ENCODE measurements at regions not wholly inside any gene's neighbourhood (a gene's known extent, or its start where the extent isn't known, plus 50 kb on each side); places are given as distances from the start of the nearest gene placed in this dataset.

- 88 to 89% methylated on average over 1 of the region's 1 CpG for WGBS, 2 donors
- Histone ChIP-seq H3K4me1 (no peaks in the 10 kb centered on the region), H3K4me3 (no peak overlapping the region), H3K27ac (no peak overlapping the region), H3K27me3 (no peaks in the 10 kb centered on the region), H3K9me3 (no peaks in the 10 kb centered on the region), H3K36me3 (no peaks in the 10 kb centered on the region)
- TF ChIP-seq CTCF (IDR thresholded peaks at IDR 0.05): no peak
- no peak for FAIRE-seq
- intact Hi-C loops (cut with DNase I): no loop called here
- no peak for DNase-seq
- ATAC-seq: no peak
Measured at GRCh38 chr2:64929333-64929732, 59.9 kb upstream of the SLC1A4 start.

GRCh38 chr2:64930258-64930671 is 58.9 kb upstream of the SLC1A4 start:
- no peak overlapping the region for H3K4me3 ChIP-seq
- TF ChIP-seq CTCF (IDR thresholded peaks at IDR 0.05): no peak
- ATAC-seq (no peak), DNase-seq (no peak), FAIRE-seq (no peak)
- H3K4me1 ChIP-seq: no peaks in the 10 kb centered on the region
- H3K9me3 ChIP-seq: no peaks in the 10 kb centered on the region
- no peak overlapping the region for H3K27ac ChIP-seq
- no peaks in the 10 kb centered on the region for H3K27me3 ChIP-seq
- WGBS, 2 donors: 85 to 89% methylated on average over 1 of the region's 1 CpG
- intact Hi-C loops (cut with DNase I): no loop called here
- H3K36me3 ChIP-seq: no peaks in the 10 kb centered on the region

- 75 to 77% methylated on average over 9 of the region's 9 CpGs for WGBS, 2 donors
- no peak overlapping the region for H3K27ac ChIP-seq
- H3K27me3 ChIP-seq: no peaks in the 10 kb centered on the region
- intact Hi-C loops (cut with DNase I): no loop called here
- no peaks in the 10 kb centered on the region for H3K4me1 ChIP-seq
- TF ChIP-seq CTCF (IDR thresholded peaks at IDR 0.05): no peak
- no peak for ATAC-seq
- no peaks in the 10 kb centered on the region for H3K9me3 ChIP-seq
- no peak for DNase-seq
- H3K4me3 ChIP-seq: no peak overlapping the region
- no peak for FAIRE-seq
- no peaks in the 10 kb centered on the region for H3K36me3 ChIP-seq
Measured at GRCh38 chr2:64931246-64932115, 57.7 kb upstream of the SLC1A4 start.

- WGBS, 2 donors: 22 to 53% methylated on average over 1 of the region's 1 CpG
- DNase-seq (no peak), FAIRE-seq (no peak), ATAC-seq (no peak)
- Histone ChIP-seq H3K36me3 (no peaks in the 10 kb centered on the region), H3K27ac (no peak overlapping the region), H3K4me3 (no peak overlapping the region), H3K4me1 (no peaks in the 10 kb centered on the region), H3K9me3 (no peaks in the 10 kb centered on the region), H3K27me3 (no peaks in the 10 kb centered on the region)
- intact Hi-C loops (cut with DNase I): no loop called here
- TF ChIP-seq CTCF (IDR thresholded peaks at IDR 0.05): no peak
Measured at GRCh38 chr2:64932116-64932370, 57.2 kb upstream of the SLC1A4 start.

GRCh38 chr2:64932371-64933216 is 56.6 kb upstream of the SLC1A4 start:
- intact Hi-C loops (cut with DNase I): no loop called here
- TF ChIP-seq CTCF (IDR thresholded peaks at IDR 0.05): no peak
- peak in 1 of 4 donors; percentile 14 for ATAC-seq

More at GRCh38 chr2:64932371-64933216, 56.6 kb upstream of the SLC1A4 start:
- DNase-seq: no peak
- H3K27me3 ChIP-seq: no peaks in the 10 kb centered on the region
- no peak overlapping the region for H3K27ac ChIP-seq
- no peaks in the 10 kb centered on the region for H3K4me1 ChIP-seq
- H3K4me3 ChIP-seq: no peak overlapping the region
- WGBS, 2 donors: 78 to 80% methylated on average over 9 of the region's 9 CpGs
- FAIRE-seq: no peak
- no peaks in the 10 kb centered on the region for H3K9me3 ChIP-seq
- no peaks in the 10 kb centered on the region for H3K36me3 ChIP-seq

Data from pancreas (tissue), 10 donors.